HepG2 (cell line): ENCODE measurements at regions not wholly inside any gene's neighbourhood (a gene's known extent, or its start where the extent isn't known, plus 50 kb on each side); places are given as distances from the start of the nearest gene placed in this dataset.
"Not testable (repeated sequence)": the region's sequence is repeated elsewhere in the genome, so short reads cannot be mapped to it uniquely, and the experiment has no call there.

Experiments
- ATAC-seq: fragments of 200-7000 bp; cut with Tn5 transposase; 3 replicates; pipeline ENCODE4 v1.9.1; 2020; ENCODE audit warnings: mild to moderate bottlenecking, moderate library complexity
- BruUV-seq: library from RNA; stranded (reverse); fragments of 400-500 nt; replicated peaks from 2 replicates; lab custom pipeline; 2021; lab: Mats Ljungman, UMichigan
- CTCF ChIA-PET: fragments of 300-600 bp; formaldehyde crosslinking; extraction: SDS; loops from one replicate; lab custom pipeline; 2021; ENCODE audit warnings: low total read pairs, inconsistent platforms, low intra/inter-chr PET ratio; lab: Yijun Ruan, JAX
- POLR2A ChIA-PET: fragments of 350-600 bp; sonication (Branson Sonifier 250); formaldehyde crosslinking; loops from one replicate; lab custom pipeline; 2020; ENCODE audit warnings: antibody characterized with exemption, inconsistent platforms; lab: Yijun Ruan, JAX
- DNase-seq: peaks from one replicate; pipeline ENCODE4 v3.0.0-alpha.2; 2015; ENCODE audit warnings: low spot score
- FAIRE-seq: peaks from 3 replicates; lab custom pipeline; 2011; peaks lifted over from hg19 to GRCh38; lab: Jason Lieb, UNC
- H2AFZ ChIP-seq: one replicate; pipeline ENCODE4 v1.6.1; 2011; ENCODE audit warnings: low read length, inconsistent platforms
- H3K27ac ChIP-seq: fragments of 300-600 bp; 3 replicates; pipeline ENCODE4 v1.8.0; 2011; ENCODE audit warnings: mixed run types, mild to moderate bottlenecking, mixed read lengths, low read length, inconsistent platforms; ENCODE audit not compliant: insufficient read depth; ENCODE audit errors: extremely low read length
- H3K27me3 ChIP-seq, 2 experiments: fragments of 200-600 bp in 1 of 2; 2 replicates in 1 of 2; 3 replicates in 1 of 2; pipeline versions ENCODE4 v1.6.0 to v1.8.0; 2011; ENCODE audit warnings: low read length in 2 of 2, mild to moderate bottlenecking in 2 of 2, moderate library complexity in 2 of 2, inconsistent platforms in 1 of 2; ENCODE audit not compliant: insufficient read depth in 2 of 2, control insufficient read depth in 1 of 2
- H3K36me3 ChIP-seq, 2 experiments: fragments of 200-600 bp in 1 of 2; replicated peaks in 1 of 2; 2 replicates in 1 of 2; 3 replicates in 1 of 2; pipeline versions ENCODE4 v1.5.1 to v1.8.0; 2011; ENCODE audit warnings: low read length in 2 of 2, inconsistent platforms in 1 of 2; ENCODE audit not compliant: insufficient read depth in 2 of 2, control insufficient read depth in 1 of 2
- H3K4me1 ChIP-seq: 2 replicates; pipeline ENCODE4 v1.5.1; 2012; ENCODE audit warnings: low read length, inconsistent platforms; ENCODE audit not compliant: insufficient read depth
- H3K4me2 ChIP-seq: 2 replicates; pipeline ENCODE4 v1.6.0; 2011; ENCODE audit warnings: low read depth, low read length, inconsistent platforms
- H3K4me3 ChIP-seq, 3 experiments: fragments of 200-600 bp in 1 of 3; sonication (generic), shearing (Covaris generic) in 1 of 3; replicated peaks in 1 of 3; 2 replicates each; pipeline ENCODE4 v1.5.1; 2011 to 2016; ENCODE audit warnings: low read length in 3 of 3, inconsistent platforms in 2 of 3, low read depth in 2 of 3, mild to moderate bottlenecking in 2 of 3, control low read depth in 1 of 3, mixed read lengths in 1 of 3; ENCODE audit not compliant: insufficient read depth in 1 of 3
- H3K79me2 ChIP-seq: one replicate; pipeline ENCODE4 v1.6.1; 2011; ENCODE audit warnings: low read length, inconsistent platforms; ENCODE audit not compliant: insufficient read depth
- H3K9ac ChIP-seq: 2 replicates; pipeline ENCODE4 v1.6.0; 2011; ENCODE audit warnings: mild to moderate bottlenecking, low read depth, low read length, inconsistent platforms; ENCODE audit not compliant: insufficient read depth
- H3K9me3 ChIP-seq: 2 replicates; pipeline ENCODE4 v1.5.1; 2012; ENCODE audit warnings: mild to moderate bottlenecking, low read length
- H4K20me1 ChIP-seq: 2 replicates; pipeline ENCODE4 v1.6.0; 2011; ENCODE audit warnings: inconsistent platforms, mild to moderate bottlenecking, low read length, moderate library complexity; ENCODE audit not compliant: insufficient read depth
- WGBS: methylation state at CpG from one replicate; pipeline ENCODE4 v1.1.6; 2017; ENCODE audit warnings: low lambda C conversion rate; 5-methylcytosine and 5-hydroxymethylcytosine counted together
- in situ Hi-C: cut with HindIII; loops from 2 replicates; pipeline ENCODE4 v1.10.0; 2017; ENCODE audit warnings: low pct_unique_long_range_greater_than_20kb; ENCODE audit not compliant: extremely low pct_ligation_motif_present
- intact Hi-C: fragments of 100-400 bp; cut with micrococcal nuclease; formaldehyde crosslinking; loops from one replicate; pipeline ENCODE4 v1.10.0; 2022; ENCODE audit not compliant: unreplicated experiment

DNA sequence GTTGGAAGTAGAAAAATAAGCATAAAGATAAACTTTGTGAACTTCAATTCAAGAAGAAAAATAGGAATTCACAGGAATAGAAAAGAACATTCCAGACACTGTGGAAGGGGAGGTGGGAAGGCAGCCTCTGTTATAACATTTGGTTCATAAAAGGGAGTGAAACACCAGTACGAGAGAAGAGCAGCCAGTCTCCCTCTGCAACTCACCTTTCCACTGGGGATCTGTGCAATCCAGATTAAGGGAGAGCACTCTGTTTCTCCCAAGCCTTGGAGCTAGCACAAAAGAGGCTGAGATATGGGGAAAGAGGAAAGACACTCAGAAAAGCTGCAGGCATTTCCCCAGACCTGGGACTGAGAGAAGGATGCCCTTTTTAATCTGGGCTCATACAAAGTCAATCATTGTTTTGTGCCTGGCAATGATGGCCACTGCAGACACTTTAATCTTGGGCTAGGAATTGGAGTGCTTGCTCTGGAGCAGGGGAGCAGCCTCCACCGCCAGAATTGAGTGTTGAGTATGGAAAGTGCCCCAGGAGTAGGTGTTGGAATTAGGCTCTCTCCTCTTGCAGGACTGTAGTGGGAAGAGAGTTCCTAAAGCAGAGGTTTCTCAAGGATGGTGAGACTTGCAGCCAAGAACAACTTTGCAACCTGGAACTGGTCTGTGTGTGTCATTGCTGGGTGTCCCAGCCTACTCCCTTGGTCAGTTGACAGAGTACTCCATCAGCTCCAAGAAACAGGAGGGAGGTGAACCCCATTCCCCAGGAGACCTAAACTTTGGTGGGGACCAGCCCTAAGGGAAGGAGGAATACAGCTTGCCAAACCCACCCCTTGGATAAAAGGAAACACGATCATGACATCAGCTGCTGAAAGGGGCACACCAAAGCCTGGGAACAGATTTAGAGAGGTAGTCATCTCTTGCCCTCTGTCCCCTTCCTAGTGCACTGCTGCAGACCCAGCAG is 1510.2 kb upstream of the TPTE start:
- 3% methylated on average over 3 of the region's 3 CpGs for WGBS
- in situ Hi-C loops, BruUV-seq, H3K9ac ChIP-seq, H3K36me3 ChIP-seq, H4K20me1 ChIP-seq, DNase-seq, ATAC-seq, H3K79me2 ChIP-seq, H2AFZ ChIP-seq, CTCF ChIA-PET, POLR2A ChIA-PET, FAIRE-seq, H3K4me1 ChIP-seq, H3K4me3 ChIP-seq, H3K4me2 ChIP-seq, H3K27ac ChIP-seq, intact Hi-C loops, H3K27me3 ChIP-seq: not testable (repeated sequence)
- peaks cover 85% of the 10 kb centered on the region for H3K9me3 ChIP-seq

DNA sequence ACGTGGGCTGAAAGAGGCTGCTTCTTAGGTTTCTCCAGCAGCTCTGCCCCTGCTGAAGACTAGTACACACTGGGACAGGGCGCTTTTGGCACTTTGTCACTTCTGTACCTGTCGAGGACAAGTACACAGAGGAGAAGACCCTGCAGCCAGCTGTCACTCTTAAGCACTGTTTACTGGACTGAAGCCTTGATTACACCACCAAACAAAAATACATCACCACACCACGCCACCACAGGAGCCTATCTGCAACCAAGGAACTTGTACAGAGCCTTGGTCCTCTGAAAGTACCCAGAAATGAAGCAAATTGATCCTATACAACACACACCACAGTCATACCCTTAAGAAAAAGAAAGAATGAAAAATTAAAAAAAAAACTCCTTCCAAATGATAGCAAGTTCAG is 1509.5 kb upstream of the TPTE start:
- H3K4me2 ChIP-seq, in situ Hi-C loops, H3K9ac ChIP-seq, FAIRE-seq, BruUV-seq, intact Hi-C loops, H3K4me3 ChIP-seq, H3K79me2 ChIP-seq, H3K4me1 ChIP-seq, H4K20me1 ChIP-seq, CTCF ChIA-PET, H3K27me3 ChIP-seq, POLR2A ChIA-PET, H2AFZ ChIP-seq, H3K36me3 ChIP-seq, ATAC-seq, H3K27ac ChIP-seq, DNase-seq: not testable (repeated sequence)
- H3K9me3 ChIP-seq = peaks cover 78% of the 10 kb centered on the region
- WGBS = 2% methylated on average over 4 of the region's 4 CpGs
